IPS DF 6.9 (cell line): ENCODE measurements at regions not wholly inside any gene's neighbourhood (a gene's known extent, or its start where the extent isn't known, plus 50 kb on each side); places are given as distances from the start of the nearest gene placed in this dataset.

Source experiments
- DNase-seq: peaks from one replicate; pipeline ENCODE4 v3.0.0-alpha.2; 2013; ENCODE audit warnings: low read depth, low spot score
- H3K27ac ChIP-seq: one replicate; pipeline ENCODE4 v1.5.1; 2013; ENCODE audit warnings: low read length, control low read depth
- H3K27me3 ChIP-seq: 2 replicates; pipeline ENCODE4 v1.6.1; 2013; ENCODE audit warnings: mild to moderate bottlenecking, low read length; ENCODE audit not compliant: control insufficient read depth, insufficient read depth
- H3K36me3 ChIP-seq: 2 replicates; pipeline ENCODE4 v1.6.1; 2013; ENCODE audit warnings: low read length; ENCODE audit not compliant: control insufficient read depth, insufficient read depth
- H3K4me1 ChIP-seq: 2 replicates; pipeline ENCODE4 v1.6.1; 2013; ENCODE audit warnings: low read length; ENCODE audit not compliant: control insufficient read depth, insufficient read depth
- H3K4me3 ChIP-seq: 2 replicates; pipeline ENCODE4 v1.5.1; 2013; ENCODE audit warnings: mild to moderate bottlenecking, low read length
- H3K9me3 ChIP-seq: 2 replicates; pipeline ENCODE4 v1.6.1; 2013; ENCODE audit warnings: low read length, inconsistent platforms; ENCODE audit not compliant: control insufficient read depth, insufficient read depth
- WGBS: extraction: QIAGEN DNeasy Blood & Tissue Kit; methylation state at CpG from one replicate; pipeline ENCODE4 v1.1.7; 2013; ENCODE audit warnings: mixed read lengths, missing lambda C conversion rate; ENCODE audit not compliant: insufficient read length, insufficient coverage; 5-methylcytosine and 5-hydroxymethylcytosine counted together

GRCh38 chr5:139733698-139734538, 61.7 kb upstream of the PSD2 start:
- no peak for DNase-seq
- Histone ChIP-seq H3K4me1 (peaks cover 5% of the 10 kb centered on the region), H3K27me3 (no peaks in the 10 kb centered on the region), H3K36me3 (no peaks in the 10 kb centered on the region), H3K4me3 (no peak overlapping the region), H3K9me3 (no peaks in the 10 kb centered on the region), H3K27ac (no peak overlapping the region)
- WGBS = no CpG with 5 or more reads among the region's 22 CpGs

- Histone ChIP-seq H3K27me3 (no peaks in the 10 kb centered on the region), H3K36me3 (no peaks in the 10 kb centered on the region), H3K4me3 (no peak overlapping the region), H3K9me3 (no peaks in the 10 kb centered on the region), H3K4me1 (peaks cover 5% of the 10 kb centered on the region), H3K27ac (no peak overlapping the region)
- DNase-seq = no peak
- WGBS = no CpG with 5 or more reads among the region's 3 CpGs
Observed at GRCh38 chr5:139734539-139734916, 61.1 kb upstream of the PSD2 start.

GRCh38 chr5:139738193-139739149, 57.1 kb upstream of the PSD2 start:
- peaks cover 8% of the 10 kb centered on the region for H3K4me1 ChIP-seq
- no peak overlapping the region for H3K4me3 ChIP-seq
- WGBS = no CpG with 5 or more reads among the region's 15 CpGs
- DNase-seq = no peak
- no peaks in the 10 kb centered on the region for H3K27me3 ChIP-seq
- no peak overlapping the region for H3K27ac ChIP-seq
- H3K9me3 ChIP-seq = no peaks in the 10 kb centered on the region
- H3K36me3 ChIP-seq = no peaks in the 10 kb centered on the region

- Histone ChIP-seq H3K36me3 (no peaks in the 10 kb centered on the region), H3K27ac (no peak overlapping the region), H3K4me1 (peaks cover 8% of the 10 kb centered on the region), H3K27me3 (no peaks in the 10 kb centered on the region), H3K4me3 (no peak overlapping the region), H3K9me3 (no peaks in the 10 kb centered on the region)
- DNase-seq = no peak
- WGBS = no CpG with 5 or more reads among the region's 4 CpGs
Observed at GRCh38 chr5:139739150-139739974, 56.2 kb upstream of the PSD2 start.

- Histone ChIP-seq H3K36me3 (no peaks in the 10 kb centered on the region), H3K27me3 (no peaks in the 10 kb centered on the region), H3K9me3 (no peaks in the 10 kb centered on the region), H3K4me1 (peaks cover 12% of the 10 kb centered on the region), H3K4me3 (no peak overlapping the region), H3K27ac (no peak overlapping the region)
- DNase-seq = no peak
- WGBS = no CpG with 5 or more reads among the region's 19 CpGs
Observed at GRCh38 chr5:139740138-139740991, 55.2 kb upstream of the PSD2 start.

GRCh38 chr5:139740992-139741672, 54.5 kb upstream of the PSD2 start:
- H3K9me3 ChIP-seq = no peaks in the 10 kb centered on the region
- H3K36me3 ChIP-seq = no peaks in the 10 kb centered on the region
- H3K4me1 ChIP-seq = peaks cover 13% of the 10 kb centered on the region
- DNase-seq = no peak
- H3K27ac ChIP-seq = no peak overlapping the region
- WGBS = no CpG with 5 or more reads among the region's 6 CpGs
- no peaks in the 10 kb centered on the region for H3K27me3 ChIP-seq
- H3K4me3 ChIP-seq = no peak overlapping the region

GRCh38 chr5:139741823-139742172, 53.8 kb upstream of the PSD2 start:
- H3K9me3 ChIP-seq = no peaks in the 10 kb centered on the region
- no peak for DNase-seq
- H3K4me1 ChIP-seq = peaks cover 13% of the 10 kb centered on the region
- no peaks in the 10 kb centered on the region for H3K36me3 ChIP-seq
- no peak overlapping the region for H3K4me3 ChIP-seq
- WGBS = no CpG with 5 or more reads among the region's 3 CpGs
- H3K27me3 ChIP-seq = peaks cover under 1% of the 10 kb centered on the region; the same call in 1 of the 2 replicates
- H3K27ac ChIP-seq = no peak overlapping the region

- no peaks in the 10 kb centered on the region for H3K9me3 ChIP-seq
Observed at GRCh38 chr5:139742173-139742903, 53.3 kb upstream of the PSD2 start.

More at GRCh38 chr5:139742173-139742903, 53.3 kb upstream of the PSD2 start:
- peaks cover 13% of the 10 kb centered on the region for H3K4me1 ChIP-seq
- H3K27me3 ChIP-seq = peaks cover 4% of the 10 kb centered on the region; the same call in 1 of the 2 replicates
- H3K36me3 ChIP-seq = no peaks in the 10 kb centered on the region
- no peak overlapping the region for H3K4me3 ChIP-seq
- no peak overlapping the region for H3K27ac ChIP-seq
- no CpG with 5 or more reads among the region's 14 CpGs for WGBS
- no peak for DNase-seq
